ENCODE measurements at regions not wholly inside any gene's neighbourhood (a gene's known extent, or its start where the extent isn't known, plus 50 kb on each side); places are given as distances from the start of the nearest gene placed in this dataset.

GRCh38 chr12:46535907-46536306, 163.3 kb upstream of the SLC38A2 start:
- TF ChIP-seq CTCF (IDR thresholded peaks at IDR 0.05; ENCODE audit: low read depth, low read length, missing control alignments) = no peak
- no peaks in the 10 kb centered on the region for H3K27me3 ChIP-seq (replicated peaks)
- H3K4me3 ChIP-seq (ENCODE audit: low read depth, low read length) = no peak overlapping the region
- in situ Hi-C loops (cut with HindIII; ENCODE audit: low pct_ligation_motif_present, low sequenced_read_pairs) = no loop called here
- no peaks in the 10 kb centered on the region for H3K36me3 ChIP-seq (replicated peaks)
- DNase-seq = no peak
- H3K27ac ChIP-seq = no peak overlapping the region

GRCh38 chr12:46535376-46535775, 162.8 kb upstream of the SLC38A2 start:
- DNase-seq = no peak
- TF ChIP-seq CTCF (IDR thresholded peaks at IDR 0.05; ENCODE audit: low read depth, low read length, missing control alignments) = no peak
- H3K27ac ChIP-seq = no peak overlapping the region
- H3K36me3 ChIP-seq (replicated peaks) = no peaks in the 10 kb centered on the region
- H3K27me3 ChIP-seq (replicated peaks) = no peaks in the 10 kb centered on the region
- in situ Hi-C loops (cut with HindIII; ENCODE audit: low pct_ligation_motif_present, low sequenced_read_pairs) = no loop called here
- no peak overlapping the region for H3K4me3 ChIP-seq (ENCODE audit: low read depth, low read length)

DNA sequence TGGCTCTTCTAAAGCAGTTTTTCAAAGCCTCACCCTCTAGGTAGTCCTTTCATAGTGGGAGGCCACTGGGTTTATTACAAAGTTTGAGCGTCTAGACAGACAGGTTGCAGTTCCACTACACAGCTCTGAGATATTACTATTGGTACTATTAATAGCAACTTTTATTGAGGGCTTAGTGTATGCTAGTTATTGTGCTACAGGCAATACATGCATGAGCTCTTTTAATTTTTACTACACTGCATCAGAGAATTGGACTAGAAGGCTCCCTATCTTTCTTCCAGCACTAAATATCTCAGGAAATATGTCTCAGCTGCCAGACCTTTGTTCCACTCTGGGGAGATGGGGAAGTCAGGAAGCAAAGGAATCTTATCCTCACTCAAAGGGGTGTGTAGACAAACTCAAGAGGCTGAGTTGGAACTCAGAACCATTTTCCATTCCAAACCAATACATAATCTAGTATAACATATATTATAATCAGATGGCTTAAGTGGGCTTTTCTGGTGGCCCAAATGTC, 161.8 kb upstream of the SLC38A2 start:
- no peak overlapping the region for H3K27ac ChIP-seq
- H3K36me3 ChIP-seq (replicated peaks) = no peaks in the 10 kb centered on the region
- TF ChIP-seq CTCF (IDR thresholded peaks at IDR 0.05; ENCODE audit: low read depth, low read length, missing control alignments) = no peak
- no peak for DNase-seq
- in situ Hi-C loops (cut with HindIII; ENCODE audit: low pct_ligation_motif_present, low sequenced_read_pairs) = no loop called here
- H3K4me3 ChIP-seq (ENCODE audit: low read depth, low read length) = no peak overlapping the region
- H3K27me3 ChIP-seq (replicated peaks) = no peaks in the 10 kb centered on the region

DNA sequence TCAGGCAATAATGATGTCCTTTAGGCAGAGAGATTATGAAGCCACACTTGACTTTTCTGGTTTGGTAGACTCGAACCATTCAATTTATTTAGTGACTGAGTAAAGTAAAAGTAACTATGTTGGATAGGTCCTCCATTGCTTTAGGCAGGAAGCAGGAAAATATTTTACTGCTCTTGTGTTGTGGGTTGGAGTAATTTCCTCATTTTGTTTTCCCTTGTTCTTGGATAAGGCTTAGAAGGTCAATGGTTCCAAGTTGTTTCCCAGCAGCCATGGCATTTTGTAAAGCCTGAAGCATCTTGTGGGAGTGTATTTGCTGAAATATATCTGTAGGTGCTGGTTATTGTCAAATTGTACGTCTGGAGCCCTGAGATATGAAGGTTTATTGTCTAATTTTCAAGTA, 161.2 kb upstream of the SLC38A2 start:
- no peak for DNase-seq
- H3K36me3 ChIP-seq (replicated peaks) = no peaks in the 10 kb centered on the region
- H3K27me3 ChIP-seq (replicated peaks) = no peaks in the 10 kb centered on the region
- no peak overlapping the region for H3K4me3 ChIP-seq (ENCODE audit: low read depth, low read length)
- in situ Hi-C loops (cut with HindIII; ENCODE audit: low pct_ligation_motif_present, low sequenced_read_pairs) = no loop called here
- no peak overlapping the region for H3K27ac ChIP-seq
- no peak for TF ChIP-seq CTCF (IDR thresholded peaks at IDR 0.05; ENCODE audit: low read depth, low read length, missing control alignments)

DNA sequence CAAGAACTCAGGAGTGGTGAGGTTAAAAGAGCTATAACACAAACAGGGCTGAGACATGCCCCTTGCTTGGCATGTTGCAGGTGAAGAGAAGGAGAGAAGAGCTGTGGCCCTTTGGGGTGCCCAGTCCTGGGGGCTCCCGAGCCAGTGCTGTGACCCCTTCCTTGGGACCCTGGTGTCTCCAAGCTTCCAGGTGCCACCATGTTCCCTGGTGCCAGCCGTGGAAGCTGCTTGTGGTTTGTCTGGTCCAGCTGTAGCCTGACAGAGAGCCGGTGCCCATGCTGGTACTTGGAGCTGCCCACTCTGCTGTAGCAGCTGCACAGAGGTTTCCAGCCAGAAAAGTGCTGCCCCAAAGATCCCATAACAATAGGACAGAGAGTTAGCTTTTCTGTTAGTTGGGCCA, 159.2 kb upstream of the SLC38A2 start:
- no peak for DNase-seq
- Histone ChIP-seq H3K36me3 (replicated peaks) (no peaks in the 10 kb centered on the region), H3K27ac (no peak overlapping the region), H3K4me3 (ENCODE audit: low read depth, low read length) (no peak overlapping the region), H3K27me3 (replicated peaks) (no peaks in the 10 kb centered on the region)
- TF ChIP-seq CTCF (IDR thresholded peaks at IDR 0.05; ENCODE audit: low read depth, low read length, missing control alignments) = no peak
- in situ Hi-C loops (cut with HindIII; ENCODE audit: low pct_ligation_motif_present, low sequenced_read_pairs) = no loop called here

DNA sequence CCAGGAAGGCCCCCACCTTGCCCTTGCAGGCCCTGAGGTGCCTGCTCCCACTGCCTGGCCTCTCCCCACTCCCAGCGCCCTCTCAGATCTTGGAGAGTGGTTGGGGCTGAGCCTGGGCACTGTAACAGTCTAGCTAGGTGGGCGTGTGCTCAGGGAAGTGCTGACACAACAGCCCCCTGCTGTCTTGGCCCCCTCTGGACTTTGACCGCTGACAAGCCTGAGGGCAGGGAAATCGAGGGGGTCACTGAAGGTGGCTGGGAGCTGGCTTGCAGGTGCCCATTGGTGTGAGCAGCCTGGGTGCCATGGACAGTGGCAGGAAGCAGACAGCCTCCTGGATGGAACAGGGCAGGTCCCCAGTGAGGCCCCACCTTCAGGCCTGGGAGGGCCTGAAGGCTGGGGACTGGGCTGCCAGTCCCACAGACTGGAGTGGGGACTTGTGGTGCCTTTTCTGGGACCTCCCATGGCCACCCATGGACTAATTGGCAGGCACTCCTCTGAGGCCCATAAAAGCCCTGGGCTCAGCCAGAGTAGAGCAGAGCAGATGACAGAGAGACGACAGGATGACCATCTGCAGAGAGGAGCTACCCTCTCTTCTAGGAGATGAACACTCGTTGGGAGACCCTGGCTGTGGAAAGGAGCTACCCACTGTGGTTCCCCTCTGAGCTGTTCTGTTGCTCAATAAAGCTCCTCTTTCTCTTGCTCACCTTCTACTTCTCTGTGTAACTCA, 158.6 kb upstream of the SLC38A2 start:
- Histone ChIP-seq H3K36me3 (replicated peaks) (no peaks in the 10 kb centered on the region), H3K27ac (no peak overlapping the region), H3K4me3 (ENCODE audit: low read depth, low read length) (no peak overlapping the region), H3K27me3 (replicated peaks) (no peaks in the 10 kb centered on the region)
- DNase-seq = no peak
- in situ Hi-C loops (cut with HindIII; ENCODE audit: low pct_ligation_motif_present, low sequenced_read_pairs) = no loop called here
- TF ChIP-seq CTCF (IDR thresholded peaks at IDR 0.05; ENCODE audit: low read depth, low read length, missing control alignments) = no peak

Data from brain microvascular endothelial cell (primary cell).